Pancreas (tissue), 10 donors: ENCODE measurements at regions not wholly inside any gene's neighbourhood (a gene's known extent, or its start where the extent isn't known, plus 50 kb on each side); places are given as distances from the start of the nearest gene placed in this dataset.

Source experiments
- ATAC-seq, 4 donors: fragments of 200-7000 bp; cut with Tn5 transposase; one replicate each; pipeline versions ENCODE4 v1.8.0 to v1.9.1; 2020; ENCODE audit warnings: mild to moderate bottlenecking in 4 of 4, moderate library complexity in 4 of 4
- DNase-seq, 6 donors: peaks; one replicate each; pipeline ENCODE4 v3.0.0-alpha.2; 2020
- FAIRE-seq: peaks from 2 replicates; lab custom pipeline; 2012; peaks lifted over from hg19 to GRCh38; lab: Jason Lieb, UNC
- H3K27ac ChIP-seq, 4 donors: fragments of 200-600 bp; sonication (generic); 1 replicate in 3 of 4; 2 replicates in 1 of 4; pipeline versions ENCODE4 v1.5.0 to v1.8.0; 2020
- H3K27me3 ChIP-seq, 4 donors: fragments of 200-600 bp; one replicate each; pipeline ENCODE4 v1.8.0; 2021
- H3K36me3 ChIP-seq, 3 donors: fragments of 200-600 bp; sonication (generic) in 1 of 3; one replicate each; pipeline versions ENCODE4 v1.5.0 to v1.8.0; 2020 to 2021
- H3K4me1 ChIP-seq, 3 donors: fragments of 200-600 bp; one replicate each; pipeline ENCODE4 v1.8.0; 2021
- H3K4me3 ChIP-seq, 4 donors: fragments of 200-600 bp; sonication (generic) in 2 of 4; one replicate each; pipeline versions ENCODE4 v1.5.0 to v1.8.0; 2020 to 2021
- H3K9me3 ChIP-seq, 4 donors: fragments of 200-600 bp; one replicate each; pipeline ENCODE4 v1.8.0; 2021
- CTCF ChIP-seq, 4 donors: fragments of 200-600 bp; sonication (generic) in 3 of 4; IDR thresholded peaks; one replicate each; pipeline versions ENCODE4 v1.5.0 to v1.8.0; 2021; ENCODE audit warnings: antibody characterized with exemption in 4 of 4
- WGBS, 2 donors: extraction: QIAGEN DNeasy Blood & Tissue Kit; methylation state at CpG; one replicate each; pipeline ENCODE4 v1.1.7; 2013; 5-methylcytosine and 5-hydroxymethylcytosine counted together
- intact Hi-C, 3 donors: fragments of 100-400 bp; cut with DNase I; formaldehyde crosslinking; loops; one replicate each; pipeline versions ENCODE4 v1.11.1 to v1.14.2; 2022
- donor health status: healthy with polysubstance abuse.
- donor health status: DM: no; HTN: no; CAD: no; lungs with moderate emphysema.
- donor health status: DM: no; HTN: no; CAD: no.
- donor health status: control.
- donor health status: control.
- donor health status: Bipolar disorder and iron deficiency.
- donor health status: DM: yes; HTN: yes; CAD: no.
- donor health status: DM: no; HTN: no; CAD: no.
- donor health status: DM: no; HTN: no; CAD: no.
- donor health status: DM: yes; HTN: yes; CAD: no.

DNA sequence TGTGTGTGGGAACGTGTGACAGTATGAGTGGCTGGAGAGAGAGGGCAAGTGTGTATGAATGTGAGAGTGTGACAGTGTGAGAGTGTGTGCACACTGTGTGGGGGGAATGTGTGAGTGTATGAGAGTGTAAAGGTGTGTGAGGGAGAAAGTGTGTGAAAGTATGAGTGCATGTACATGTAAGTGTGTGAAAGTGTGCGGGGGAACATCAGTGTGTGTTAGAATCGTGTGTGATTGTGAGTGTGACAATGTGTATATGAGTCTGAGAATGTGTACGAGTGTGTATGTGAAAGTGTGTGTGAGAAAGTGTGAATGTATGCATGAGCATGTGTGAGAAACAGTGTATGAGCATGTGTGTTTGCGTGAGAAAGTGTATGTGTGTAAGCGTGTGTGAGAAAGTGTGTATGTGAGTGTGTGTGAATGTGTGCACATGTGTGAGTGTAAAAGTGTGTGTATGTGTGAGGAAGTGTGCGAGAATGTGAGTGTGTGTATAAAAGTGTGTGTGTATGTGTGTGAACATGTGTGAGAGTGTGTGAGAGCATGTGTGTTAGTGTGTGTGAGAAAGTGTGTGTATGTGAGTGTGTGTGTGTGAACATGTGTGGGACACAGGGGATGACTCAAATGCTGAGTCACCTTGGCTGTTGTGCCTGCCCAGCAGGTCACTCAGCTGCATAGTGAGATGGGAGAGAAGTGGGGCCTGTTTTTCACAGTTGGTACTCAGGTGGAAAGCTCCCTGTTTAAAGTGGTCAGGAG, 220.5 kb upstream of the TBX3 start:
- DNase-seq (no peak), ATAC-seq (no peak), FAIRE-seq (no peak)
- Histone ChIP-seq H3K4me1 (no peaks in the 10 kb centered on the region), H3K9me3 (no peaks in the 10 kb centered on the region), H3K27ac (no peak overlapping the region), H3K36me3 (no peaks in the 10 kb centered on the region), H3K27me3 (peaks cover 0 to 4% (median 0%) of the 10 kb centered on the region in 4 donors), H3K4me3 (no peak overlapping the region)
- intact Hi-C loops = no loop called here
- no peak for TF ChIP-seq CTCF (IDR thresholded peaks at IDR 0.05)
- WGBS, 2 donors = 71 to 76% methylated on average over 7 of the region's 7 CpGs

- Histone ChIP-seq H3K9me3 (no peaks in the 10 kb centered on the region), H3K4me3 (no peak overlapping the region), H3K4me1 (no peaks in the 10 kb centered on the region), H3K27me3 (peaks cover 0 to 4% (median 0%) of the 10 kb centered on the region in 4 donors), H3K27ac (no peak overlapping the region), H3K36me3 (no peaks in the 10 kb centered on the region)
- no peak for TF ChIP-seq CTCF (IDR thresholded peaks at IDR 0.05)
- FAIRE-seq (no peak), ATAC-seq (no peak), DNase-seq (no peak)
- 43 to 46% methylated on average over 12 of the region's 12 CpGs for WGBS, 2 donors
- intact Hi-C loops = no loop called here
Measured at GRCh38 chr12:114903083-114903691, 219.2 kb upstream of the TBX3 start.

- no peak for TF ChIP-seq CTCF (IDR thresholded peaks at IDR 0.05)
- ATAC-seq (no peak), DNase-seq (no peak), FAIRE-seq (no peak)
- intact Hi-C loops = no loop called here
- H3K27me3 ChIP-seq = peaks cover 0 to 4% (median 0%) of the 10 kb centered on the region in 4 donors
- WGBS, 2 donors = 42 to 52% methylated on average over 5 of the region's 5 CpGs
- no peak overlapping the region for H3K27ac ChIP-seq
- no peaks in the 10 kb centered on the region for H3K9me3 ChIP-seq
- H3K4me1 ChIP-seq = no peaks in the 10 kb centered on the region
- no peaks in the 10 kb centered on the region for H3K36me3 ChIP-seq
- no peak overlapping the region for H3K4me3 ChIP-seq
Measured at GRCh38 chr12:114902665-114903064, 218.7 kb upstream of the TBX3 start.

DNA sequence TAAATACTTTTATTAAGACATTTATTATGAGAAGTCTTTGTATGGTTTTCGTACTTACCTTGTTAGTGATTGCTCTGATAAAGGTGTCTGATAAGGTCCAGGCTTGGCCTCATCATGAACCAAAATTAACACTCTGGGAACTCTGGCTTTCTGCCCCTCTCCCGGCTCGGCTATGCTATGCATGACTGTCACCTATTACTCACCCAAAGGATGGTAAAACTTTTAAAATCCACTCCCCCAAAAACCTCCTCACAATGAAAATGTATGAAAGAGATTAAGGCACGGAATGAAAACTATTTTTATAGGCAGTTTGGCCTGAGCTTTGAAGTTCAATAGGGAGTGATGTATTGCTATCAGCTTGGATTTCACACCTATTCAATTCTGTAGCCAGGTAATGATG, 217.3 kb upstream of the TBX3 start:
- TF ChIP-seq CTCF (IDR thresholded peaks at IDR 0.05) = no peak
- H3K27me3 ChIP-seq = peaks cover 0 to 4% (median 0%) of the 10 kb centered on the region in 4 donors
- DNase-seq = no peak
- H3K36me3 ChIP-seq = no peaks in the 10 kb centered on the region
- WGBS, 2 donors = 17 to 21% methylated on average over 4 of the region's 4 CpGs
- no peaks in the 10 kb centered on the region for H3K9me3 ChIP-seq
- no peak overlapping the region for H3K4me3 ChIP-seq
- no peaks in the 10 kb centered on the region for H3K4me1 ChIP-seq
- ATAC-seq = no peak
- intact Hi-C loops = no loop called here
- H3K27ac ChIP-seq = no peak overlapping the region
- FAIRE-seq = no peak

DNA sequence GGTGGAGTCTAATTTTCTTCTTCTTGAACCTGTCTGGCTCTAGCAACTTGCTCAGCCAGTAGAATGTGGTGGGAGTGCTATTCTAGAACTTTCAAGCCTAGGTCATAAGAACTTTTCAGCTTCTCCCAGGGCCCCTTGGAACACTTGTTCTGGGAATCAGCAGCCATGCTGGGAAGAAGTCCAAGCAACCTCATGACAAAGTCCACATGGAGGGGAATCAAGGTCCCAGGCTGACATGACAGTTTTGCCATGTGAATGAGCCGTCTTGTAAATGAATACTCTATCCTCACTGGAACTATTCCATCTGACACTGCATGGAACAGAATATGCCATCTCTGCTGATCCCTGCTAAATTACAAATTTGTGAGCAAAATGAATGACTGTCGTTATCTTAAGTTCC, 214.2 kb upstream of the TBX3 start:
- ATAC-seq (no peak), DNase-seq (no peak), FAIRE-seq (no peak)
- Histone ChIP-seq H3K4me1 (no peaks in the 10 kb centered on the region), H3K36me3 (no peaks in the 10 kb centered on the region), H3K27ac (no peak overlapping the region), H3K27me3 (peaks cover 0 to 2% (median 0%) of the 10 kb centered on the region in 4 donors), H3K4me3 (no peak overlapping the region), H3K9me3 (no peaks in the 10 kb centered on the region)
- no peak for TF ChIP-seq CTCF (IDR thresholded peaks at IDR 0.05)
- WGBS, 2 donors = 52 to 56% methylated on average over 2 of the region's 2 CpGs
- intact Hi-C loops = no loop called here
